Left lobe of liver (tissue), 2 donors: ENCODE measurements at regions not wholly inside any gene's neighbourhood (a gene's known extent, or its start where the extent isn't known, plus 50 kb on each side); places are given as distances from the start of the nearest gene placed in this dataset.
"Not testable (repeated sequence)": the region's sequence is repeated elsewhere in the genome, so short reads cannot be mapped to it uniquely, and the experiment has no call there.

ENCODE experiments used
- ATAC-seq: fragments of 200-7000 bp; cut with Tn5 transposase; one replicate; pipeline ENCODE4 v1.9.1; 2020; ENCODE audit warnings: mild to moderate bottlenecking, moderate library complexity
- DNase-seq: peaks from one replicate; pipeline ENCODE4 v3.0.0-alpha.2; 2020; ENCODE audit warnings: low spot score
- donor health status: DM: no; HTN: no; CAD: no; lungs with moderate emphysema.
- donor health status: DM: no; HTN: yes; CAD: no.

- DNase-seq (no peak), ATAC-seq (no peak)
Measured at GRCh38 chr1:230493264-230493663, 67.1 kb upstream of the PGBD5 start.

GRCh38 chr1:230490436-230490835 is 64.3 kb upstream of the PGBD5 start:
- no peak for DNase-seq
- ATAC-seq: no peak

GRCh38 chr1:230487773-230488428 is 61.8 kb upstream of the PGBD5 start:
- DNase-seq (peak; percentile 81), ATAC-seq (peak; percentile 88)

GRCh38 chr1:230476622-230477003 is 50.5 kb upstream of the PGBD5 start:
- DNase-seq (no peak), ATAC-seq (no peak)

- DNase-seq, ATAC-seq: not testable (repeated sequence)
Measured at GRCh38 chr1:230475856-230476621, 49.9 kb upstream of the PGBD5 start.
